Liver (tissue), 3 donors: ENCODE measurements at regions not wholly inside any gene's neighbourhood (a gene's known extent, or its start where the extent isn't known, plus 50 kb on each side); places are given as distances from the start of the nearest gene placed in this dataset.

Source experiments
- ATF3 ChIP-seq: IDR thresholded peaks from 2 replicates; pipeline ENCODE4 v1.6.1; 2016; ENCODE audit warnings: antibody characterized with exemption
- CTCF ChIP-seq: fragments of 150-350 bp; IDR thresholded peaks from 2 replicates; pipeline ENCODE4 v1.5.1; 2017; ENCODE audit warnings: improper control_type of control experiment, low read depth, low read length; ENCODE audit not compliant: missing input control
- GABPA ChIP-seq, 2 donors: IDR thresholded peaks in 1 of 2; conservative IDR thresholded peaks in 1 of 2; 2 replicates each; pipeline ENCODE4 v1.6.1; 2016; ENCODE audit warnings: antibody characterized with exemption in 2 of 2, mild to moderate bottlenecking in 1 of 2, moderate library complexity in 1 of 2
- HNF4G ChIP-seq: IDR thresholded peaks from 2 replicates; pipeline ENCODE4 v1.6.1; 2016; ENCODE audit warnings: antibody characterized with exemption
- MAX ChIP-seq: IDR thresholded peaks from 2 replicates; pipeline ENCODE4 v1.6.1; 2016; ENCODE audit warnings: antibody characterized with exemption
- NR2F2 ChIP-seq: IDR thresholded peaks from 2 replicates; pipeline ENCODE4 v1.6.1; 2016; ENCODE audit warnings: antibody characterized with exemption
- RAD21 ChIP-seq, 2 donors: IDR thresholded peaks; 2 replicates each; pipeline ENCODE4 v1.6.1; 2016; ENCODE audit warnings: antibody characterized with exemption in 2 of 2, mild to moderate bottlenecking in 2 of 2
- REST ChIP-seq: IDR thresholded peaks from 2 replicates; pipeline ENCODE4 v1.6.1; 2016; ENCODE audit warnings: antibody characterized with exemption, mild to moderate bottlenecking
- RXRA ChIP-seq, 2 donors: IDR thresholded peaks; 2 replicates each; pipeline ENCODE4 v1.6.1; 2017 to 2018; ENCODE audit warnings: antibody characterized with exemption in 2 of 2, mild to moderate bottlenecking in 1 of 2
- ZBTB33 ChIP-seq: IDR thresholded peaks from 2 replicates; pipeline ENCODE4 v1.6.1; 2016; ENCODE audit warnings: antibody characterized with exemption
- donor health status: healthy.
- donor health status: healthy.

GRCh38 chr9:81108391-81108790 is 581.0 kb downstream of the TLE1 start:
- TF ChIP-seq CTCF (no peak), GABPA (IDR thresholded peaks at IDR 0.05 in 1 of 2, conservative IDR thresholded peaks at IDR 0.05 in 1 of 2) (no peak), NR2F2 (no peak), RXRA (IDR thresholded peaks at IDR 0.05) (no peak), HNF4G (no peak), REST (no peak), ZBTB33 (no peak), RAD21 (IDR thresholded peaks at IDR 0.05) (no peak), MAX (no peak), ATF3 (no peak)
